HG02763 (cell line): ENCODE measurements at regions not wholly inside any gene's neighbourhood (a gene's known extent, or its start where the extent isn't known, plus 50 kb on each side); places are given as distances from the start of the nearest gene placed in this dataset.
"Not testable (repeated sequence)": the region's sequence is repeated elsewhere in the genome, so short reads cannot be mapped to it uniquely, and the experiment has no call there.

Experiments used
- ATAC-seq: cut with Tn5 transposase; IDR thresholded peaks from one replicate; pipeline ENCODE4 v1.9.1; 2021; ENCODE audit warnings: mild to moderate bottlenecking, moderate library complexity; ENCODE audit not compliant: unreplicated experiment

- ATAC-seq, result no peak
These were observed 438.5 kb upstream of the PLXNA2 start for GRCh38 chr1:208682664-208683013.

GRCh38 chr1:208683141-208683540 lies 439.0 kb upstream of the PLXNA2 start:
- no peak for ATAC-seq

GRCh38 chr1:208684192-208684591 lies 440.0 kb upstream of the PLXNA2 start:
- no peak for ATAC-seq

- ATAC-seq, result no peak
These were observed 442.4 kb upstream of the PLXNA2 start for GRCh38 chr1:208686592-208686991.

GRCh38 chr1:208688656-208689315 lies 444.6 kb upstream of the PLXNA2 start:
- ATAC-seq, result no peak

GRCh38 chr1:208691012-208691411 lies 446.8 kb upstream of the PLXNA2 start:
- no peak for ATAC-seq

- no peak for ATAC-seq
These were observed 465.8 kb upstream of the PLXNA2 start for GRCh38 chr1:208709981-208710380.

- no peak for ATAC-seq
These were observed 470.1 kb upstream of the PLXNA2 start for GRCh38 chr1:208714323-208714722.

GRCh38 chr1:208717525-208717924 lies 473.3 kb upstream of the PLXNA2 start:
- no peak for ATAC-seq

- ATAC-seq, result no peak
These were observed 478.4 kb upstream of the PLXNA2 start for GRCh38 chr1:208722592-208722991.

GRCh38 chr1:208724079-208724478 lies 479.9 kb upstream of the PLXNA2 start:
- ATAC-seq, result no peak

GRCh38 chr1:208728815-208729214 lies 484.6 kb upstream of the PLXNA2 start:
- ATAC-seq, result no peak

GRCh38 chr1:208731981-208732821 lies 488.0 kb upstream of the PLXNA2 start:
- ATAC-seq, result peak; percentile 94

- no peak for ATAC-seq
These were observed 493.0 kb upstream of the PLXNA2 start for GRCh38 chr1:208737161-208737560.

GRCh38 chr1:208737922-208738321 lies 493.7 kb upstream of the PLXNA2 start:
- ATAC-seq, result peak; percentile 96

GRCh38 chr1:208739636-208740035 lies 495.5 kb upstream of the PLXNA2 start:
- ATAC-seq, result not testable (repeated sequence)

- ATAC-seq, result no peak
These were observed 497.1 kb upstream of the PLXNA2 start for GRCh38 chr1:208741296-208741695.

- ATAC-seq, result no peak
These were observed 499.2 kb upstream of the PLXNA2 start for GRCh38 chr1:208743361-208743760.

- no peak for ATAC-seq
These were observed 503.8 kb upstream of the PLXNA2 start for GRCh38 chr1:208747979-208748378.

- no peak for ATAC-seq
These were observed 504.4 kb upstream of the PLXNA2 start for GRCh38 chr1:208748387-208749165.

- ATAC-seq, result no peak
These were observed 512.3 kb upstream of the PLXNA2 start for GRCh38 chr1:208756339-208756981.
